PC-3 (cell line): ENCODE measurements at regions not wholly inside any gene's neighbourhood (a gene's known extent, or its start where the extent isn't known, plus 50 kb on each side); places are given as distances from the start of the nearest gene placed in this dataset.

Source experiments
- ATAC-seq: fragments of 200-7000 bp; cut with Tn5 transposase; 2 replicates; pipeline ENCODE4 v1.9.1; 2020; ENCODE audit warnings: mild to moderate bottlenecking, moderate library complexity
- BruUV-seq: library from RNA; stranded (reverse); fragments of 400-500 nt; replicated peaks from 2 replicates; lab custom pipeline; 2021; lab: Mats Ljungman, UMichigan
- CTCF ChIA-PET: fragments of 300-600 bp; sonication (Branson Sonifier 250); formaldehyde crosslinking; loops from one replicate; lab custom pipeline; 2022; ENCODE audit warnings: antibody characterized with exemption; lab: Charles Lee
- POLR2A ChIA-PET: fragments of 300-600 bp; sonication (Branson Sonifier 250); formaldehyde crosslinking; loops from one replicate; lab custom pipeline; 2022; ENCODE audit warnings: antibody characterized with exemption; ENCODE audit not compliant: unreplicated experiment; lab: Charles Lee
- DNase-seq: peaks from one replicate; pipeline ENCODE4 v3.0.0-alpha.2; 2015
- H2AFZ ChIP-seq: fragments of 300-600 bp; sonication (generic); 2 replicates; pipeline ENCODE4 v1.6.0; 2016; ENCODE audit warnings: antibody characterized with exemption, low read length
- H3F3A ChIP-seq: fragments of 300-600 bp; sonication (generic); one replicate; pipeline ENCODE4 v1.6.0; 2017; ENCODE audit warnings: antibody characterized with exemption, low read length, control low read depth, mild to moderate bottlenecking; ENCODE audit not compliant: unreplicated experiment
- H3K27ac ChIP-seq: fragments of 300-600 bp; sonication (generic); 2 replicates; pipeline ENCODE4 v1.5.1; 2016; ENCODE audit warnings: mild to moderate bottlenecking, low read length
- H3K27me3 ChIP-seq: fragments of 300-600 bp; sonication (generic); 2 replicates; pipeline ENCODE4 v1.6.1; 2016; ENCODE audit warnings: low read length, mixed read lengths
- H3K36me3 ChIP-seq: fragments of 300-600 bp; sonication (generic); 2 replicates; pipeline ENCODE4 v1.6.1; 2016; ENCODE audit warnings: low read depth, mixed run types, low read length, mixed read lengths
- H3K4me1 ChIP-seq: fragments of 300-600 bp; sonication (generic); 2 replicates; pipeline ENCODE4 v1.5.1; 2016; ENCODE audit warnings: low read length; ENCODE audit not compliant: insufficient read depth
- H3K4me2 ChIP-seq: fragments of 300-600 bp; sonication (generic); 2 replicates; pipeline ENCODE4 v1.6.0; 2016; ENCODE audit warnings: low read length
- H3K4me3 ChIP-seq: fragments of 300-600 bp; sonication (generic); 2 replicates; pipeline ENCODE4 v1.5.1; 2016; ENCODE audit warnings: mild to moderate bottlenecking, low read length, mixed read lengths
- H3K79me2 ChIP-seq: fragments of 300-600 bp; sonication (generic); 2 replicates; pipeline ENCODE4 v1.6.1; 2017; ENCODE audit warnings: low read length, mixed read lengths
- H3K9ac ChIP-seq: fragments of 300-600 bp; sonication (generic); 2 replicates; pipeline ENCODE4 v1.6.0; 2016; ENCODE audit warnings: mild to moderate bottlenecking, low read length
- H3K9me2 ChIP-seq: fragments of 300-600 bp; sonication (generic); replicated peaks from 2 replicates; pipeline ENCODE4 v1.6.1; 2016; ENCODE audit warnings: mixed run types, low read length, mixed read lengths
- H3K9me3 ChIP-seq: fragments of 300-600 bp; sonication (generic); 2 replicates; pipeline ENCODE4 v1.6.1; 2016; ENCODE audit warnings: low read length, mixed read lengths
- H4K20me1 ChIP-seq: fragments of 300-600 bp; sonication (generic); 2 replicates; pipeline ENCODE4 v1.6.1; 2016; ENCODE audit warnings: low read length, mixed read lengths
- CTCF ChIP-seq: fragments of 300-600 bp; sonication (generic); conservative IDR thresholded peaks from 2 replicates; pipeline ENCODE4 v1.5.1; 2017; ENCODE audit warnings: antibody characterized with exemption, low read depth, mild to moderate bottlenecking, low read length
- EZH2 ChIP-seq: fragments of 300-600 bp; sonication (generic); IDR thresholded peaks from one replicate; pipeline ENCODE4 v1.6.1; 2017; ENCODE audit warnings: antibody characterized with exemption, mild to moderate bottlenecking, low read length; ENCODE audit not compliant: unreplicated experiment
- EZH2phosphoT487 ChIP-seq: fragments of 300-600 bp; sonication (generic); IDR thresholded peaks from 2 replicates; pipeline ENCODE4 v1.6.1; 2018; ENCODE audit warnings: mild to moderate bottlenecking, antibody characterized with exemption, low read length, borderline replicate concordance
- intact Hi-C: fragments of 100-400 bp; cut with micrococcal nuclease; formaldehyde crosslinking; loops from 2 replicates; pipeline ENCODE4 v1.9.0; 2023

GRCh38 chr20:17023036-17023435, 203.8 kb upstream of the PCSK2 start:
- CTCF ChIA-PET, result no interaction called here
- Histone ChIP-seq H3K27me3 (peaks cover 44% of the 10 kb centered on the region), H3K4me1 (no peaks in the 10 kb centered on the region), H3K9me3 (no peaks in the 10 kb centered on the region), H3K9me2 (no peaks in the 10 kb centered on the region), H3K36me3 (no peaks in the 10 kb centered on the region), H3K27ac (no peak overlapping the region), H3K79me2 (no peaks in the 10 kb centered on the region), H3F3A (no peaks in the 10 kb centered on the region), H2AFZ (no peak overlapping the region), H3K4me2 (no peak overlapping the region), H3K9ac (no peak overlapping the region), H3K4me3 (no peak overlapping the region), H4K20me1 (no peaks in the 10 kb centered on the region)
- POLR2A ChIA-PET, result no interaction called here
- TF ChIP-seq CTCF, result no peak
- no peak for TF ChIP-seq EZH2
- no peak for TF ChIP-seq EZH2phosphoT487
- no TSS peak for BruUV-seq
- intact Hi-C loops, result no loop called here
- DNase-seq (no peak), ATAC-seq (no peak)

DNA sequence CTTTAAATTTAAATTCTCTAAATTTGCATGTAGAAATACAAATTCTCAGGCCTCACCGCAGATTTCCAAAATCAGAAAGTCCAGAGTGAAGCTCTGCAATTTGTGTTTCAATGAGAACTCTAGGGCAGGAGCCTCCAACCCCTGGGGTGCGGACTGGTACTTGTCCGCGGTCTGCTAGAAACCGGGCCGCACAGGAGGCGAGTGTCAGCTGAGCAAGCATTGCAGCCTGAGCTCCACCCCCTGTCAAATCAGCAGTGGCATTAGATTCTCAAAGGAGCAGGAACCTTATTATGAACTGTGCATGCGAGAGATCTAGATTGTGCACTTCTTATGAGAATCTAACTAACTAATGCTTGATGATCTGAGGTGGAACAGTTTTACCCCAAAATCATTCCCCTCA, 203.0 kb upstream of the PCSK2 start:
- no peak overlapping the region for H3K4me2 ChIP-seq
- intact Hi-C loops, result no loop called here
- ATAC-seq, result no peak

More for the DNA sequence above, 203.0 kb upstream of the PCSK2 start:
- no peak for DNase-seq
- Histone ChIP-seq H3K4me3 (no peak overlapping the region), H3K9me3 (no peaks in the 10 kb centered on the region), H3K79me2 (no peaks in the 10 kb centered on the region), H3K27me3 (peaks cover 44% of the 10 kb centered on the region), H3K36me3 (no peaks in the 10 kb centered on the region), H3F3A (no peaks in the 10 kb centered on the region), H4K20me1 (no peaks in the 10 kb centered on the region), H3K4me1 (no peaks in the 10 kb centered on the region), H3K9ac (no peak overlapping the region), H3K9me2 (no peaks in the 10 kb centered on the region), H3K27ac (no peak overlapping the region), H2AFZ (no peak overlapping the region)
- no TSS peak for BruUV-seq
- ChIA-PET CTCF (no interaction called here), POLR2A (no interaction called here)
- no peak for TF ChIP-seq EZH2phosphoT487
- TF ChIP-seq CTCF, result no peak
- no peak for TF ChIP-seq EZH2
